ENCODE measurements at regions not wholly inside any gene's neighbourhood (a gene's known extent, or its start where the extent isn't known, plus 50 kb on each side); places are given as distances from the start of the nearest gene placed in this dataset.
A peak's percentile ranks its signal among the peaks of the same experiment; 100 is the strongest.

DNA sequence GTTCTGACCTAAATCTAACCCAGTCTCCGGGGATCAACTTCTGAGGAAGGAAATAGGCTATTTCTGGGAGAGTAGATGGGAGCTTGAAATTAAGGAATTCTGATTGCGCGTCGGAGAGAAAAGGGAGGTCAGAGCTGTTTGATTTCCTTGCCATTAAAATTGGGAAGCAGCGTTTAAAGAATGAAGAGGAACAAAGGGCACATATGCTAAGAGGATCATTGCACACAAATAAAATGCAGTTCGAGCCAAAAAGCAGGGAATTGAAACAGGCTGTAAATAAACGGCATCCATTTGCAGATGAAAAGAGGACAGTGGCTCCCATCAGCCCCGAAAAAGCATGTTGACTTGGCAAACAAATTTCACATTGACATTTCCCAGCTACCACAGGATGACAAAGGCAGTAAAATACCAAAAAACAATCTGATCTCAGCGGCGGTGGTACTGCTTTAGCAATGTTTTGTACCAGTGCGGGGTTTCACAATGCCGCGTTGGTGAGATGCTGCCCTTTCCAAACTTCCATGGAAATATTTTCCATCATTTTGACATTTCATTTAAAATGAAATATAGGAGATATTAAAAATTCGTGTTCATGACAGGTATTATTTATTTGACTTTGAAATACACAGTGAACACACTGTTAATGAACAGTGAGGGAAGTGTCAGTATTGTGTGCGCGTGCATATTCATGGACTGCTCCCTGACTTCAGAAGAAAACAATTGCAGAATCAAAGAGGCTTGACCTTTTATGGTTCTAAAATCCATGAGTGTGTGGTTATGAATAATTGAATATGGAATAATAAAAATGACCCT lies 108.8 kb downstream of the SQOR start:
- Mint-ChIP-seq H3K4me1 (no peaks in the 10 kb centered on the region), H3K36me3 (no peaks in the 10 kb centered on the region), H3K27ac (no peak overlapping the region), H3K4me3 (no peak overlapping the region), H3K27me3 (peaks cover 19% of the 10 kb centered on the region), H3K9me3 (ENCODE audit: low read depth) (no peaks in the 10 kb centered on the region)
- no peak for ATAC-seq
- DNase-seq = no peak
- CTCF ChIA-PET = no interaction called here

DNA sequence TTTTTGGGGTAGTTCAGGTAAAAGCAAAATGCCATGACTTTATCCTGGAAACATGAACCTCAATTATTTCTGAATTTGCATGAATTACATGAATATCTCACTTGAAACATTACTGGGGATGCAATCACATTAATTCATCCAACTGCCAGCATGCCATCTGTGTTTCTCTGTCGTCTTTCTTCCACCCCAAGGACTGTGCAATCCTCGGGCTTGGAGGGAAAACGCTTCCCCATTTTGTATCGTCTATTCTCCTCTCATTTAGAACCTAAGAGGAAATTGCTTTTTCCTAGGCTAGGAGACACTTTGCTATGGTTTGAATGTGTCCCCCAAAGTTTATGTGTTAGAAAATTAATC lies 109.4 kb downstream of the SQOR start:
- Mint-ChIP-seq H3K36me3 (no peaks in the 10 kb centered on the region), H3K9me3 (ENCODE audit: low read depth) (no peaks in the 10 kb centered on the region), H3K4me1 (no peaks in the 10 kb centered on the region), H3K4me3 (no peak overlapping the region), H3K27me3 (peaks cover 25% of the 10 kb centered on the region), H3K27ac (no peak overlapping the region)
- ATAC-seq = no peak
- CTCF ChIA-PET = no interaction called here
- DNase-seq = no peak

DNA sequence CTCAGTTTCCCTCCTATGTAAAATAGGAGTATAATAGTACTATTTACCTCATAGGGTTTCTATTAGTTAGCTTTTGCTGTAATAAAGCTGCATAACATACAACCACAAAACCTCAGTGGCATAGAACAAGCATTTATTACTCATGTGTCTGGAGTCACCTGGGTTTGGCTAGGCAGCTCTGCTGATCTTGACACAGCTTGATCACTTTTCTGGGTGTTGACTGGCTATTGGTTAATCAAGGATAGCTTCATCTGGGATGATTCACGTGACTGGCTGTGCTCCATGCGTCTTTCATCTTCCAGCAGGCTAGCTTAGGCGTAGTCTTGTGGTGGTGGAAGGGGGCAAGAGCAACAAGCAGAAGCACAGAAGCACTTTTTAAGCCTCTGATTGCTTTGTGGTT lies 112.6 kb downstream of the SQOR start:
- ATAC-seq (no peak), DNase-seq (no peak)
- H3K36me3 Mint-ChIP-seq = no peaks in the 10 kb centered on the region
- H3K4me1 Mint-ChIP-seq = no peaks in the 10 kb centered on the region
- peaks cover 19% of the 10 kb centered on the region for H3K27me3 Mint-ChIP-seq
- H3K9me3 Mint-ChIP-seq (ENCODE audit: low read depth) = no peaks in the 10 kb centered on the region
- CTCF ChIA-PET = interaction anchor here (0.6 kb wide), 1 partner anchor 41 kb away, joined by 3 read pairs; no protein-coding TSS in a partner anchor
- no peak overlapping the region for H3K4me3 Mint-ChIP-seq
- no peak overlapping the region for H3K27ac Mint-ChIP-seq

DNA sequence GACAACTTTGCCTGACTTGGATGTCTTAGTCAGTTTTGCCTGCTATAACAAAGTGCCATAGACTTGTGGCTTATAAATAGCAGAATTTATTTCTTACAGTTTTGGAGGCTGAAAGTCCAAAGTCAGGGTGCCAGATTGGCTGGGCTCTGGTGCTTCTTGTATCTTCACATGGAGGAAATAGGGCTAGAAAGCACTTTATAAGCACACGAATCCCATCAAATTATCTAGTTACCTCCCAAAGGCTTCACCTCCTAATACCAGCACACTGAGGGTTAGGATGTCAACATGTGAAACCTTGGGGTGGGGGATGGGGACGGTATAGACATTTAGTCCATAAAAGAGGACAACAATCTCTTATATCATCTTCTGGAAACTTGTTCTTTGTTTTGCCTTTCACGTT lies 116.8 kb downstream of the SQOR start:
- Mint-ChIP-seq H3K36me3 (no peaks in the 10 kb centered on the region), H3K4me3 (no peak overlapping the region), H3K27me3 (peaks cover 24% of the 10 kb centered on the region), H3K9me3 (ENCODE audit: low read depth) (no peaks in the 10 kb centered on the region), H3K4me1 (no peaks in the 10 kb centered on the region), H3K27ac (no peak overlapping the region)
- CTCF ChIA-PET = no interaction called here
- no peak for ATAC-seq
- no peak for DNase-seq

DNA sequence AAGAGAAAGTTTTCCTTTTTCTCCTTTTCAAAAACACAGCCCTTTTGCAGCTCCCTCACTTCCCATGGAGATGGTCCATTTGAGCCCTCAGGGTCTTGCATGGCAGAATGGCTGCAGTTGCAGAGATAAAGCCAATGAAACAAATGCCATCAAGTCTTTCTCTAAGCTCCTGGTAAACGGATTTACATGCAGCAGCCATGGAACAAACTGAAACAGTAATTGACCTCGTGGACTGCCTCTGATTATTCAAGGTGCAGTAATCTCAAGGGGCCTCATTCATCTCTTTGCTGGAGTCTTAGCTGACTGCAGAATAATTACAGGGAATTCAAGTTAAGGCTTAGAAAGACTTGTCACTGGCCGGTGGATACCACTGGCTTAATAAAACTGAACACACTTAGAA lies 125.1 kb downstream of the SQOR start:
- H3K27ac Mint-ChIP-seq = no peak overlapping the region
- CTCF ChIA-PET = interaction anchor here (1.5 kb wide), 1 partner anchor 45 kb away, joined by 3 read pairs; no protein-coding TSS in a partner anchor
- H3K4me1 Mint-ChIP-seq = no peaks in the 10 kb centered on the region
- ATAC-seq = no peak
- no peaks in the 10 kb centered on the region for H3K9me3 Mint-ChIP-seq (ENCODE audit: low read depth)
- H3K27me3 Mint-ChIP-seq = peaks cover 14% of the 10 kb centered on the region
- no peak overlapping the region for H3K4me3 Mint-ChIP-seq
- no peaks in the 10 kb centered on the region for H3K36me3 Mint-ChIP-seq
- no peak for DNase-seq

DNA sequence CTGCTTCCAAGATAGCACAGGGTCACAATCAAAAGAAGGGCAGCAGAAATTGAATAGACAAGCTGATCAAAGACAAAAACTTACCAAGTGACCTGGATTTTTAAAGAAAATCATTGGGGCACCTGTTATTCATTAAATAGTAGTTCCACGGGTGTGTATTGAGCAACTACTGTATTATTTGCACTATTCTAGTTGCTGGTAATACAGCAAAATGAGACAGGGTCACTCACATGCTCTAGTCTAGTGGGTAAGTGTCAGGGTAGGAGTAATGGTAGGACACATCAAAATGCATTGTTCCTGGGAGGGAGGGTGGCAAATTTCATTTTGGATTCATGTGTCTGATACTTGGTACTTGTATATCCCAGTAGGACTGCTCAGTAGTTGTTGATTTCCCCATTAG lies 127.9 kb downstream of the SQOR start:
- Mint-ChIP-seq H3K36me3 (no peaks in the 10 kb centered on the region), H3K27ac (no peak overlapping the region), H3K4me3 (no peak overlapping the region), H3K27me3 (peaks cover 4% of the 10 kb centered on the region), H3K4me1 (no peaks in the 10 kb centered on the region), H3K9me3 (ENCODE audit: low read depth) (no peaks in the 10 kb centered on the region)
- ATAC-seq (no peak), DNase-seq (no peak)
- CTCF ChIA-PET = no interaction called here

DNA sequence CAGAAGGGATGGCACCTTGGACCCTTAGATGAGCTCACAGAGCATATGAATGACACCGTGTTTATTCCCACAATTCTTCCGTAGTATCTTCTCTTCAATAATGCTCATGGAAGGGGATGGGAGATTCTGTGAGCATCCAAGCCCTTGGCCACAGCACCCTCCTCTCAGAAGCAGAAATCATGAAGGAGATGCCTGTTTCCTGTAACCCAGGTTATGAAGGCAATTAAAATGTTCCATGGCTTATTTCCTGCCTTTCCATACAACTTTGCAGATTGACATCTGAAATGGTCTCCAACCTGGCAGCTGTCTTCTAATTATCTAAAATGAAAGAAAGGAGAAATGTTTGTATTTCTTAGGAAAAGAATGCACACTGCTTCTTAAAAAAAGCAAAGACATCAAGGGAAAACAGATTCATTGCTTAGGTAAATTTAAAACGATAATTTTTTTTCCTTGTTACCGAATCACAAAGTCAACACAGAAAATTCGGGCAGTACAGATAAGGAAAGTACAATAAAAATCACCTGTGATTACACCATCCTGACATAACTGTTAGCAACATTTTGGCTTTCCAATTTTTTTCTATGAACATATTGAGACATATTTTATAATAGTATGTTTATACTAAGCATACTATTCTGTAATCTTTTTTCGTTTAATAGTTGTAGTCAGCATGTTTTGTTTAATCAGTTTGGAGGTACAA lies 128.5 kb downstream of the SQOR start:
- Mint-ChIP-seq H3K9me3 (ENCODE audit: low read depth) (no peaks in the 10 kb centered on the region), H3K27me3 (peaks cover 4% of the 10 kb centered on the region), H3K4me1 (no peaks in the 10 kb centered on the region), H3K4me3 (no peak overlapping the region), H3K27ac (no peak overlapping the region), H3K36me3 (no peaks in the 10 kb centered on the region)
- CTCF ChIA-PET = no interaction called here
- DNase-seq = no peak
- no peak for ATAC-seq

DNA sequence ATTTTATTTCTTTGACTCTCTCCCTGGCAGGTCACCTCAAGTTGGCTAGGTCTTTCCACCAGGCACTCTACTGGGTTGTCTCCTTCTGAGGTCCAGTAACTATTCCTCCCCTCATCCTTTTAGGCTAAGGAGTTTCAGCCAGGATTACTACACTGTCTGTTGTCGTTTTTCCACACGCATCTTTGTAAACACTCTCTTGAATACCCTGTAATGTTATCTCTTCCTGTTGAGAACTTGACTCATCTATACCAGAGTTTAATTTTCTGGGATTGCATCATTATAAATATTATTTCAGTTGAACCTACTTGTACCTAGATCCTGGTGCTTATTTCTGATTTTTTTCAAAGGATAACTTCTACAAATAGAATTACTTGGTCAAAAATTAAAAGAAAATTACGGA lies 138.3 kb downstream of the SQOR start:
- ATAC-seq (no peak), DNase-seq (no peak)
- CTCF ChIA-PET = no interaction called here
- H3K4me1 Mint-ChIP-seq = no peaks in the 10 kb centered on the region
- no peaks in the 10 kb centered on the region for H3K9me3 Mint-ChIP-seq (ENCODE audit: low read depth)
- peaks cover 9% of the 10 kb centered on the region for H3K27me3 Mint-ChIP-seq
- H3K4me3 Mint-ChIP-seq = no peak overlapping the region
- no peak overlapping the region for H3K27ac Mint-ChIP-seq
- H3K36me3 Mint-ChIP-seq = no peaks in the 10 kb centered on the region

DNA sequence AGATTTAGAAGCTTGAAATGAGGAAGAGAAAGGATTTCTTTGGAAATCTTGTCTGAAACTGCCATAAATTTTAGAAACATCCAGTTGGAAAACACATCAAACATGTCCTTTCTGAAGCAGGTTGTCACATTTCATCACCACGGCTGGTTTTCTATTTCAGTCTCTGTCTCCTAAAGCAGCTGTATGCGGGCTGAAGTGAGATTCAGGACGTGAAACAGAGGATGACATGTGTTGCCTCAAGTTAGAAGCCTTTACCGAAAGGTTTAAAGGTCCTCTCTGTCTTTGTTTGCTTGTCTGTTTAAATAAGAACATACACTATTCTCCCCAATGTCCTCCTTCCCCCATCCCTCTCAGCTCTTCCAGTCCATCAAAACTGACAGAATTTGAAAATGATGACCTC lies 141.9 kb downstream of the SQOR start:
- H3K9me3 Mint-ChIP-seq (ENCODE audit: low read depth) = no peaks in the 10 kb centered on the region
- DNase-seq (no peak), ATAC-seq (no peak)
- H3K36me3 Mint-ChIP-seq = no peaks in the 10 kb centered on the region
- H3K27me3 Mint-ChIP-seq = peaks cover 9% of the 10 kb centered on the region
- CTCF ChIA-PET = no interaction called here
- H3K27ac Mint-ChIP-seq = no peak overlapping the region
- H3K4me3 Mint-ChIP-seq = no peak overlapping the region
- H3K4me1 Mint-ChIP-seq = no peaks in the 10 kb centered on the region

DNA sequence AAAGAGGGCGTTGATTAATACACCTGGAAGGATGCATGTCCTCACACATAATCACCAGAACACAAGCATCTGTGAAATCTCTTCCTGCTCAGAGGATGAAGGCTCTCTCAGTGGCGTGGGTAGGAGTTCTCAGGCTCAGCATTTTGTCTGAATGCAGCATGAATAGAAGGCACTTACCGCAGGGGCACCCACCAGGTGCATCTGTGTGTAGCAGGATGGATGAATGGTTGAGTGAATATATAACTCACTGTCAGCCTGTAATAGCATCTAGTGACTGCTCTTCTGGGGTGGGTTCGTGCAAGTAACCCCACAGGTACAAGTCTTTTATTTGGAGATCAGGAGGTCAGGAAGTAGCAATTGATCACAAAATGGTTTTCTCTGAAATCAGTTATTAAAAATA lies 143.0 kb downstream of the SQOR start:
- Mint-ChIP-seq H3K36me3 (no peaks in the 10 kb centered on the region), H3K4me1 (no peaks in the 10 kb centered on the region), H3K9me3 (ENCODE audit: low read depth) (no peaks in the 10 kb centered on the region), H3K27me3 (peaks cover 11% of the 10 kb centered on the region), H3K27ac (no peak overlapping the region), H3K4me3 (no peak overlapping the region)
- no peak for ATAC-seq
- DNase-seq = no peak
- CTCF ChIA-PET = no interaction called here

DNA sequence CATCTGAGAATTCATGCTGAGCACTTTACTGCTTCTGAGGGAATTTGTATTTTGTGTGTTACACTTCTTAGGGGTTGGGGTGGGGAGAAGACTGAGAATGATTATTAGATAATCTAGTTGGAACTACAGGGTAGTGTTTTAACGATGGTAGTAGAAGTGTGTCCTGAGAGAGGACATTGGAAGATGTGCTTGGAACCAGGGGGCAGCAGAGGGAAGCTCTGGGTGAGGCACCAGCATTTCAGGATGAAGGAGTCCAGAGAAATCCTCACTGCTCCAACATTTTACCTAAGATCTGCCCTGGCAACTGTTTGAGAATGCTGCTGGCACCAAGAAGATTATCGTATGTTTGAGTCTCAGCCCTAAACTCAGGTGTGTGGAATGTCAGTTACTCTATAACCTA lies 145.5 kb downstream of the SQOR start:
- CTCF ChIA-PET = no interaction called here

DNA sequence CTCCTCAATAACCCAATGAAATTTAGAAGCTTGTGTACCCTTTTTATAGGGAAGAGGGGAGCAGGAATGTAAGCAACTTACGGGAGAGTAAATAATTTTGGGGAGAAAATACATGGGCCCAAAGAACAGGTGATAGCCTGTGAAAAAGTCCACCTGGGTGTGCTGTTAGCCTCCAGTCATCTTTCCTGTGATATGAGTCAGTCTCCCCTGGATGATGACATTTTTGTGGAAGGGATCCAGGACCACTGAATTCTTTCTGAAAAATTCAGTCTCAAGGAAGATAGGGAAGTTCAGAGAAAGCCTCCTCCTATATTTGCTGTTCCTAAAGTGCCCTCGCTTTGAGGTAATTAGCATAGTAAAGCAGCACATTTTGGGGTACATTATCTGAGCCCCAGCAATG lies 149.8 kb downstream of the SQOR start:
- peaks cover 8% of the 10 kb centered on the region for H3K27me3 Mint-ChIP-seq
- no peak overlapping the region for H3K4me3 Mint-ChIP-seq
- DNase-seq (no peak), ATAC-seq (no peak)
- no peak overlapping the region for H3K27ac Mint-ChIP-seq
- H3K9me3 Mint-ChIP-seq (ENCODE audit: low read depth) = no peaks in the 10 kb centered on the region
- CTCF ChIA-PET = interaction anchor here (1.0 kb wide), 1 partner anchor 10 kb away, joined by 3 read pairs; no protein-coding TSS in a partner anchor
- H3K36me3 Mint-ChIP-seq = no peaks in the 10 kb centered on the region
- no peaks in the 10 kb centered on the region for H3K4me1 Mint-ChIP-seq

More for the DNA sequence above, 145.5 kb downstream of the SQOR start:
- Mint-ChIP-seq H3K4me3 (no peak overlapping the region), H3K27me3 (peaks cover 17% of the 10 kb centered on the region), H3K4me1 (no peaks in the 10 kb centered on the region), H3K27ac (no peak overlapping the region), H3K36me3 (no peaks in the 10 kb centered on the region), H3K9me3 (ENCODE audit: low read depth) (no peaks in the 10 kb centered on the region)
- no peak for ATAC-seq
- no peak for DNase-seq

DNA sequence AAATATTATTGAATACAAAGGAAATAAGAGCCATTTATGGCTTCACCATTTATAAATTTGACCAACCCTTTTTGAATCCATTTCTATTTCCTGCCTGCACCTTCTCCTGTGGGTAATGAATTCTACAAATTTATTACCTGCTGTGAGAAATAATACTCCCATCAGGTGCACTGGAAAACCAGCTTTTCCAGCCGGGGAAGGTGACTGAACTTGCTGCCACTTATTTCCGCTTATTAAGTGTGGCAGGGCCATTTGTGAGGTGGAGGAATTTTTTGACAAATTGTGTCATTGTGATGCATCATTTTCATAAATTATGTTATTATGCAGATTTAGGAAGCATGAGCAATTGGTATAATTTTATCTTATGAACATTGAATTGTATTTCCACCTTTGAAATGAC lies 151.1 kb downstream of the SQOR start:
- no peak overlapping the region for H3K27ac Mint-ChIP-seq
- no peaks in the 10 kb centered on the region for H3K4me1 Mint-ChIP-seq
- CTCF ChIA-PET = interaction anchor here (1.0 kb wide), 1 partner anchor 9 kb away, joined by 3 read pairs; no protein-coding TSS in a partner anchor
- ATAC-seq (no peak), DNase-seq (no peak)
- no peaks in the 10 kb centered on the region for H3K9me3 Mint-ChIP-seq (ENCODE audit: low read depth)
- H3K36me3 Mint-ChIP-seq = no peaks in the 10 kb centered on the region
- H3K27me3 Mint-ChIP-seq = peaks cover 8% of the 10 kb centered on the region
- H3K4me3 Mint-ChIP-seq = no peak overlapping the region

DNA sequence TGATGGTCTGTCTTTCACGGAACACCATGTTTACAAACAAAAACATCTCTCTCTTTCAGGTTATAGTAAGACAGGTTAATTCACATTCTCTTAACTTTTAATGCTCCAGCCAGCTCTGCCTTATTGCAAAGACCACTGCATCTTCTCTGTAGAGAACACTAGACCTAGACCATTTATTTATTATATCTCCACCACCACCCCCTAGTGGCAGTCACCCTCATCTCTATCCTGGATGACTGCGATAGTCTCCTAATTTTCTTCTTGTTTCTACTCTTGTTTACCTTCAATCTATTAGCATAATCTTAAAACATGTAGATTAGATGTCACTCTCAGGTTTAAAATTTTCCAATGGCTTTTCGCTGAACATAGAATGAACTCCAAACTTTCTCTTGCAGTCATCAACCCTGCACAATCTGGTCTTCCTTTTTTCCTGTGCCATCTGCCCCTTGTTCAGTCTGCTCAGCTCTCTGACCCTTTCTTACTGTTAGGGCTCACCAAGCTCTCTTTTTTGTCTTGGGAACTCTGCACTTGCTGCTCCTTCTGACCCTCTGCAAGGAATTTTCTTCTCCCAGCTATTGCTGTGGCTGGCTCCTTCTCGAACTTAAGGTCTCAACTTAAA lies 155.6 kb downstream of the SQOR start:
- CTCF ChIA-PET = interaction anchor here (1.1 to 2.6 kb wide), 2 partner anchors 77 to 85 kb away, joined by 3 to 12 read pairs; no protein-coding TSS in a partner anchor
- ATAC-seq = no peak

More for the DNA sequence above, 155.6 kb downstream of the SQOR start:
- no peaks in the 10 kb centered on the region for H3K36me3 Mint-ChIP-seq
- peaks cover 7% of the 10 kb centered on the region for H3K27me3 Mint-ChIP-seq
- H3K27ac Mint-ChIP-seq = no peak overlapping the region
- peak; percentile 43 for DNase-seq
- no peaks in the 10 kb centered on the region for H3K4me1 Mint-ChIP-seq
- no peaks in the 10 kb centered on the region for H3K9me3 Mint-ChIP-seq (ENCODE audit: low read depth)
- H3K4me3 Mint-ChIP-seq = no peak overlapping the region

Data from activated CD8-positive, alpha-beta memory T cell treated with anti-CD3 and anti-CD28 coated beads, Interleukin-2, amount 10 ng/mL, durations not matched to agents 7 days and 5 days (primary cell).